DOHH2 (cell line): ENCODE measurements at regions not wholly inside any gene's neighbourhood (a gene's known extent, or its start where the extent isn't known, plus 50 kb on each side); places are given as distances from the start of the nearest gene placed in this dataset.

Experiments
- H3F3A ChIP-seq: fragments of 200-600 bp; sonication (generic), shearing (Covaris generic); 2 replicates; pipeline ENCODE4 v1.6.0; 2016; ENCODE audit warnings: antibody characterized with exemption, mild to moderate bottlenecking; ENCODE audit not compliant: control insufficient read depth, insufficient read depth
- H3K27ac ChIP-seq: fragments of 200-600 bp; sonication (generic); 2 replicates; pipeline ENCODE4 v1.5.1; 2014; ENCODE audit warnings: low read depth, mild to moderate bottlenecking, low read length, moderate library complexity
- H3K27me3 ChIP-seq: fragments of 200-600 bp; sonication (generic); 2 replicates; pipeline ENCODE4 v1.6.1; 2014; ENCODE audit warnings: mild to moderate bottlenecking, low read length, mixed read lengths; ENCODE audit not compliant: control insufficient read depth
- H3K36me3 ChIP-seq: fragments of 200-600 bp; sonication (generic); 2 replicates; pipeline ENCODE4 v1.6.1; 2014; ENCODE audit warnings: mild to moderate bottlenecking, low read length, moderate library complexity, mixed read lengths; ENCODE audit not compliant: control insufficient read depth
- H3K4me1 ChIP-seq: fragments of 200-600 bp; sonication (generic); 2 replicates; pipeline ENCODE4 v1.6.1; 2014; ENCODE audit warnings: mild to moderate bottlenecking, low read length, mixed read lengths; ENCODE audit not compliant: control insufficient read depth
- H3K4me2 ChIP-seq: fragments of 200-600 bp; sonication (generic); 2 replicates; pipeline ENCODE4 v1.6.0; 2014; ENCODE audit warnings: mild to moderate bottlenecking, low read length, moderate library complexity
- H3K4me3 ChIP-seq: fragments of 200-600 bp; sonication (generic); 2 replicates; pipeline ENCODE4 v1.5.1; 2014; ENCODE audit warnings: mild to moderate bottlenecking, low read length, mixed read lengths
- H3K79me2 ChIP-seq: fragments of 200-600 bp; sonication (generic); 2 replicates; pipeline ENCODE4 v1.6.1; 2014; ENCODE audit warnings: mild to moderate bottlenecking, low read length, mixed read lengths; ENCODE audit not compliant: control insufficient read depth
- H3K9me2 ChIP-seq: fragments of 200-600 bp; sonication (generic); replicated peaks from 2 replicates; pipeline ENCODE4 v1.6.1; 2014; ENCODE audit warnings: mild to moderate bottlenecking, low read length, mixed read lengths; ENCODE audit not compliant: control insufficient read depth
- H3K9me3 ChIP-seq: fragments of 200-600 bp; sonication (generic); 2 replicates; pipeline ENCODE4 v1.6.1; 2014; ENCODE audit warnings: antibody characterized with exemption, low read length, mixed read lengths; ENCODE audit not compliant: control insufficient read depth, insufficient read depth
- H4K20me1 ChIP-seq: fragments of 200-600 bp; sonication (generic); 2 replicates; pipeline ENCODE4 v1.6.0; 2014; ENCODE audit warnings: low read depth, mild to moderate bottlenecking, antibody characterized with exemption, low read length, moderate library complexity; ENCODE audit not compliant: control insufficient read depth, insufficient read depth
- EZH2phosphoT487 ChIP-seq: fragments of 200-600 bp; sonication (generic); IDR thresholded peaks from 2 replicates; pipeline ENCODE4 v1.6.1; 2017; ENCODE audit warnings: borderline replicate concordance, mild to moderate bottlenecking, antibody characterized with exemption, low read length, moderate library complexity, mixed read lengths
- TF ChIP-seq, protein P1 (sequence below): fragments of 200-600 bp; sonication (generic); IDR thresholded peaks from one replicate; pipeline ENCODE4 v1.5.1; 2014; ENCODE audit warnings: antibody characterized with exemption, mild to moderate bottlenecking, low read depth, low read length; ENCODE audit not compliant: poor library complexity, severe bottlenecking

GRCh38 chr11:45481026-45481425 lies 184.4 kb downstream of the CHST1 start:
- no peak overlapping the region for H3K4me3 ChIP-seq
- no peaks in the 10 kb centered on the region for H3F3A ChIP-seq
- no peaks in the 10 kb centered on the region for H3K9me3 ChIP-seq
- no peaks in the 10 kb centered on the region for H3K4me1 ChIP-seq
- peaks cover 3% of the 10 kb centered on the region; the same call in 1 of the 2 replicates for H3K27me3 ChIP-seq
- H3K36me3 ChIP-seq = no peaks in the 10 kb centered on the region
- H3K4me2 ChIP-seq = no peak overlapping the region
- no peaks in the 10 kb centered on the region for H3K79me2 ChIP-seq
- no peaks in the 10 kb centered on the region for H4K20me1 ChIP-seq
- TF ChIP-seq EZH2phosphoT487 = no peak
- TF ChIP-seq, protein P1, sequence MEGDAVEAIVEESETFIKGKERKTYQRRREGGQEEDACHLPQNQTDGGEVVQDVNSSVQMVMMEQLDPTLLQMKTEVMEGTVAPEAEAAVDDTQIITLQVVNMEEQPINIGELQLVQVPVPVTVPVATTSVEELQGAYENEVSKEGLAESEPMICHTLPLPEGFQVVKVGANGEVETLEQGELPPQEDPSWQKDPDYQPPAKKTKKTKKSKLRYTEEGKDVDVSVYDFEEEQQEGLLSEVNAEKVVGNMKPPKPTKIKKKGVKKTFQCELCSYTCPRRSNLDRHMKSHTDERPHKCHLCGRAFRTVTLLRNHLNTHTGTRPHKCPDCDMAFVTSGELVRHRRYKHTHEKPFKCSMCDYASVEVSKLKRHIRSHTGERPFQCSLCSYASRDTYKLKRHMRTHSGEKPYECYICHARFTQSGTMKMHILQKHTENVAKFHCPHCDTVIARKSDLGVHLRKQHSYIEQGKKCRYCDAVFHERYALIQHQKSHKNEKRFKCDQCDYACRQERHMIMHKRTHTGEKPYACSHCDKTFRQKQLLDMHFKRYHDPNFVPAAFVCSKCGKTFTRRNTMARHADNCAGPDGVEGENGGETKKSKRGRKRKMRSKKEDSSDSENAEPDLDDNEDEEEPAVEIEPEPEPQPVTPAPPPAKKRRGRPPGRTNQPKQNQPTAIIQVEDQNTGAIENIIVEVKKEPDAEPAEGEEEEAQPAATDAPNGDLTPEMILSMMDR = no peak
- no peaks in the 10 kb centered on the region for H3K9me2 ChIP-seq
- no peak overlapping the region for H3K27ac ChIP-seq

- Histone ChIP-seq H3K9me3 (no peaks in the 10 kb centered on the region), H3K9me2 (no peaks in the 10 kb centered on the region), H3K27me3 (peaks cover 3% of the 10 kb centered on the region; the same call in 1 of the 2 replicates), H3K27ac (no peak overlapping the region), H4K20me1 (no peaks in the 10 kb centered on the region), H3F3A (no peaks in the 10 kb centered on the region), H3K79me2 (no peaks in the 10 kb centered on the region), H3K4me2 (no peak overlapping the region), H3K4me1 (no peaks in the 10 kb centered on the region), H3K36me3 (no peaks in the 10 kb centered on the region), H3K4me3 (no peak overlapping the region)
- TF ChIP-seq EZH2phosphoT487 = no peak
- TF ChIP-seq, protein P1 = no peak
These were observed 187.8 kb downstream of the CHST1 start for GRCh38 chr11:45477588-45477987.

GRCh38 chr11:45476126-45476525 lies 189.3 kb downstream of the CHST1 start:
- TF ChIP-seq, protein P1 = no peak
- no peak for TF ChIP-seq EZH2phosphoT487
- Histone ChIP-seq H3K4me2 (no peak overlapping the region), H4K20me1 (no peaks in the 10 kb centered on the region), H3F3A (no peaks in the 10 kb centered on the region), H3K27me3 (peaks cover 3% of the 10 kb centered on the region; the same call in 1 of the 2 replicates), H3K4me1 (no peaks in the 10 kb centered on the region), H3K4me3 (no peak overlapping the region), H3K27ac (no peak overlapping the region), H3K9me2 (no peaks in the 10 kb centered on the region), H3K36me3 (no peaks in the 10 kb centered on the region), H3K9me3 (no peaks in the 10 kb centered on the region), H3K79me2 (no peaks in the 10 kb centered on the region)
